ENCODE measurements at regions not wholly inside any gene's neighbourhood (a gene's known extent, or its start where the extent isn't known, plus 50 kb on each side); places are given as distances from the start of the nearest gene placed in this dataset.

GRCh38 chr2:173602153-173602795 is 247.6 kb downstream of the CDCA7 start:
- no peaks in the 10 kb centered on the region for H3K4me1 ChIP-seq (ENCODE audit: insufficient read depth, low read length)
- ATAC-seq, result no peak
- no peak for FAIRE-seq
- ChIA-PET POLR2A (no interaction called here), CTCF (ENCODE audit: low intra/inter-chr PET ratio, low total read pairs) (no interaction called here)
- H3K36me3 ChIP-seq (replicated peaks in 1 of 2; ENCODE audit: control insufficient read depth in 1 of 2, insufficient read depth in 2 of 2, low read length in 2 of 2), result no peaks in the 10 kb centered on the region
- H2AFZ ChIP-seq (ENCODE audit: low read length), result no peak overlapping the region
- TF ChIP-seq HDAC6 (IDR thresholded peaks at IDR 0.05; ENCODE audit: low read depth, low read length) (no peak), MEIS2 (CRISPR knock-in tag; IDR thresholded peaks at IDR 0.05) (no peak), CEBPB (IDR thresholded peaks at IDR 0.05; ENCODE audit: borderline replicate concordance, low read depth, low read length) (peak; percentile 18; the same call in 1 of the 2 replicates), ZNF367 (CRISPR knock-in tag; IDR thresholded peaks at IDR 0.05; ENCODE audit: borderline replicate concordance) (no peak), HOXA5 (CRISPR knock-in tag; IDR thresholded peaks at IDR 0.05) (no peak)
- in situ Hi-C loops (cut with HindIII; ENCODE audit: extremely low pct_ligation_motif_present, low pct_unique_long_range_greater_than_20kb), result no loop called here
- WGBS (ENCODE audit: low lambda C conversion rate), result 23% methylated on average over 6 of the region's 6 CpGs
- H3K27me3 ChIP-seq (ENCODE audit: control insufficient read depth in 1 of 2, insufficient read depth in 2 of 2, low read length in 2 of 2), result no peaks in the 10 kb centered on the region
- no peaks in the 10 kb centered on the region for H3K9me3 ChIP-seq (ENCODE audit: low read length)
- H3K4me3 ChIP-seq (replicated peaks in 1 of 3; ENCODE audit: insufficient read depth in 1 of 3, low read depth in 2 of 3, low read length in 3 of 3), result no peak overlapping the region
- H3K79me2 ChIP-seq (ENCODE audit: insufficient read depth, low read length), result no peaks in the 10 kb centered on the region
- no TSS peak for BruUV-seq (replicated peaks)
- DNase-seq (ENCODE audit: low spot score), result no peak
- no peak overlapping the region for H3K27ac ChIP-seq (ENCODE audit: extremely low read length, insufficient read depth, low read length)
- H4K20me1 ChIP-seq (ENCODE audit: insufficient read depth, low read length), result no peaks in the 10 kb centered on the region
- H3K9ac ChIP-seq (ENCODE audit: insufficient read depth, low read depth, low read length), result no peak overlapping the region
- H3K4me2 ChIP-seq (ENCODE audit: low read depth, low read length), result no peak overlapping the region
- intact Hi-C loops (cut with micrococcal nuclease; ENCODE audit: unreplicated experiment), result no loop called here

GRCh38 chr2:173605994-173606393 is 251.3 kb downstream of the CDCA7 start:
- CTCF ChIA-PET (ENCODE audit: low intra/inter-chr PET ratio, low total read pairs), result interaction anchor here (0.7 kb wide), 1 partner anchor 742 kb away, joined by 3 read pairs; no protein-coding TSS in a partner anchor
- FAIRE-seq, result no peak
- TF ChIP-seq PAWR (CRISPR knock-in tag; IDR thresholded peaks at IDR 0.05; ENCODE audit: borderline replicate concordance) (no peak), ZNF281 (CRISPR knock-in tag; IDR thresholded peaks at IDR 0.05; ENCODE audit: borderline replicate concordance) (no peak), MBD4 (IDR thresholded peaks at IDR 0.05; ENCODE audit: borderline replicate concordance, low read length) (no peak), NFAT5 (CRISPR knock-in tag; IDR thresholded peaks at IDR 0.05) (no peak), ZNF136 (CRISPR knock-in tag; IDR thresholded peaks at IDR 0.05; ENCODE audit: low read depth) (no peak), CHD4 (IDR thresholded peaks at IDR 0.05; ENCODE audit: borderline replicate concordance, low read length) (no peak)

More at GRCh38 chr2:173605994-173606393, 251.3 kb downstream of the CDCA7 start:
- Histone ChIP-seq H3K79me2 (ENCODE audit: insufficient read depth, low read length) (no peaks in the 10 kb centered on the region), H3K9me3 (ENCODE audit: low read length) (no peaks in the 10 kb centered on the region), H3K27ac (ENCODE audit: extremely low read length, insufficient read depth, low read length) (no peak overlapping the region), H3K4me3 (replicated peaks in 1 of 3; ENCODE audit: insufficient read depth in 1 of 3, low read depth in 2 of 3, low read length in 3 of 3) (no peak overlapping the region), H3K4me2 (ENCODE audit: low read depth, low read length) (no peak overlapping the region), H3K9ac (ENCODE audit: insufficient read depth, low read depth, low read length) (no peak overlapping the region), H3K4me1 (ENCODE audit: insufficient read depth, low read length) (no peaks in the 10 kb centered on the region), H3K27me3 (ENCODE audit: control insufficient read depth in 1 of 2, insufficient read depth in 2 of 2, low read length in 2 of 2) (no peaks in the 10 kb centered on the region), H3K36me3 (replicated peaks in 1 of 2; ENCODE audit: control insufficient read depth in 1 of 2, insufficient read depth in 2 of 2, low read length in 2 of 2) (no peaks in the 10 kb centered on the region), H2AFZ (ENCODE audit: low read length) (no peak overlapping the region), H4K20me1 (ENCODE audit: insufficient read depth, low read length) (no peaks in the 10 kb centered on the region)
- intact Hi-C loops (cut with micrococcal nuclease; ENCODE audit: unreplicated experiment) (no loop called here), in situ Hi-C loops (cut with HindIII; ENCODE audit: extremely low pct_ligation_motif_present, low pct_unique_long_range_greater_than_20kb) (no loop called here)
- no peak for DNase-seq (ENCODE audit: low spot score)
- no TSS peak for BruUV-seq (replicated peaks)
- WGBS (ENCODE audit: low lambda C conversion rate), result 0% methylated on average over 1 of the region's 1 CpG
- POLR2A ChIA-PET, result no interaction called here
- no peak for ATAC-seq

All from HepG2 (cell line).